D721Med (cell line): ENCODE measurements at regions not wholly inside any gene's neighbourhood (a gene's known extent, or its start where the extent isn't known, plus 50 kb on each side); places are given as distances from the start of the nearest gene placed in this dataset.
"Not testable (repeated sequence)": the region's sequence is repeated elsewhere in the genome, so short reads cannot be mapped to it uniquely, and the experiment has no call there.

ENCODE experiments used
- DNase-seq: peaks from one replicate; pipeline ENCODE4 v3.0.0; 2011; ENCODE audit warnings: low spot score; ENCODE audit not compliant: insufficient read length
- FAIRE-seq: peaks from 2 replicates; lab custom pipeline; 2011; peaks lifted over from hg19 to GRCh38; lab: Jason Lieb, UNC
- TF ChIP-seq, protein P1 (sequence below): IDR thresholded peaks from 2 replicates; pipeline ENCODE4 v1.5.1; 2012; ENCODE audit warnings: mild to moderate bottlenecking, control low read depth; ENCODE audit not compliant: insufficient read depth; ENCODE audit errors: missing control alignments

DNA sequence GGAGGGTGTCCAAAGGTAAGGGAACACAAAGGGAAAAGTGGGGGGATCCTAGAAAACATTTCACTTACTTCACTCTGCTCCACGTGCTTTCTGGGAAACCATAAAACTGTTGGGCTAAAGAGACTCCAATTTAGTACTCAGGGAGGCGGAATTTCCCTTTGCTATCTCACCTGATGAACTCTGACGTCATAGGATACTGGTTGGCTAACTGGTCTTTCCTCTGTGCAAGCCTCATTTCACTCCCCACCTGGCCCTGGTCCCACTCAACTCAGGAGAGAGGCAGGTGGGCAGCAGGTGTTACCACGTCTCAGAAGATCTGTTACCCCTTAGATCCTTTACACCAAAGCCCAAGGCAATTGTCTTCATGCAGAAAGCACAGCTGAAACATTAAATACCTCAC, 51.8 kb upstream of the PMAIP1 start:
- DNase-seq (no peak), FAIRE-seq (no peak)
- TF ChIP-seq, protein P1, sequence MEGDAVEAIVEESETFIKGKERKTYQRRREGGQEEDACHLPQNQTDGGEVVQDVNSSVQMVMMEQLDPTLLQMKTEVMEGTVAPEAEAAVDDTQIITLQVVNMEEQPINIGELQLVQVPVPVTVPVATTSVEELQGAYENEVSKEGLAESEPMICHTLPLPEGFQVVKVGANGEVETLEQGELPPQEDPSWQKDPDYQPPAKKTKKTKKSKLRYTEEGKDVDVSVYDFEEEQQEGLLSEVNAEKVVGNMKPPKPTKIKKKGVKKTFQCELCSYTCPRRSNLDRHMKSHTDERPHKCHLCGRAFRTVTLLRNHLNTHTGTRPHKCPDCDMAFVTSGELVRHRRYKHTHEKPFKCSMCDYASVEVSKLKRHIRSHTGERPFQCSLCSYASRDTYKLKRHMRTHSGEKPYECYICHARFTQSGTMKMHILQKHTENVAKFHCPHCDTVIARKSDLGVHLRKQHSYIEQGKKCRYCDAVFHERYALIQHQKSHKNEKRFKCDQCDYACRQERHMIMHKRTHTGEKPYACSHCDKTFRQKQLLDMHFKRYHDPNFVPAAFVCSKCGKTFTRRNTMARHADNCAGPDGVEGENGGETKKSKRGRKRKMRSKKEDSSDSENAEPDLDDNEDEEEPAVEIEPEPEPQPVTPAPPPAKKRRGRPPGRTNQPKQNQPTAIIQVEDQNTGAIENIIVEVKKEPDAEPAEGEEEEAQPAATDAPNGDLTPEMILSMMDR: no peak

DNA sequence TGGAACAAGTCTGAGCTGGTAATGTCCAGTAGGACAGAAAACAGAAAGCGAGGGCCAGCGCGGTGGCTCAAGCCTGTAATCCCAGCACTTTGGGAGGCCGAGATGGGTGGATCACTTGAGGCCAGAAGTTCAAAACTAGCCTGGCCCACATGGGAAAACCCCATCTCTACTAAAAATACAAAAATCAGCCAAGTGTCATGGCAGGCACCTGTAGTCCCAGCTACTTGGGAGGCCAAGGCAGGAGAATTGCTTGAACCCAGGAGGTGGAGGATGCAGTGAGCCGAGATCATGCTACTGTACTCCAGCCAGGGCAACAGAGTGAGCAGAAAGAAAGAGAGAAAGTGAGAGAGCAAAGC, 52.3 kb upstream of the PMAIP1 start:
- FAIRE-seq: not testable (repeated sequence)

DNA sequence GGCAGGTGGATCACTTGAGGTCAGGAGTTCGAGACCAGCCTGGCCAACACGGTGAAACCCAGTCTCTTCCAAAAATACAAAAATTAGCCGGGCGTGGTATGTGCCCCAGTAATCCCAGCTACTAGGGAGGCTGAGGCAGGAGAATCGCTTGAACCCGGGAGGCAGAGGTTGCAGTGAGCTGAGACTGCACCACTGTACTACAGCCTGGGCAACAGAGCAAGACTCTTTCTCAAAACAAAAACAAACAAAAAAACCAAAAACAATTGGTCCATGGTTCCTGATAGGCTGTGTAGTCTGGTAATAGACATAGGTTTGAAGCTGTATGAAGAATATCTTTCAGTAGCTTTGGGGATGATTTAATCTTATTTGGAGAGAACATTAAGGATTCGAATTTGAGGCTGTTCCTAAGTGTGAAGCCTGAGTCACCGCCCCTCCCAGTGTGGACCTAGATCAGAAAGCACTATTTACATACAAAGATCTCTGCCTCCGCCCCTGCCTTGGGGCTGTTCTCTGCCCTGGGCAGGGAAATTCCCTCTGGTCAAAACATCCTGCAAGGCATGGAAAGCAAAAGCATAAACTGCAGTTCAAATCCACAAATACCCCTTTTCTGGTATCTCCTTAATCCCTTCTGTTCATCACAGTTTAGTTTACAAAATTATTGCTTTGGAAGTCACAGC, 52.8 kb upstream of the PMAIP1 start:
- DNase-seq: no peak
- peak; percentile 51 for FAIRE-seq
- TF ChIP-seq, protein P1: no peak

More for the DNA sequence above, 52.3 kb upstream of the PMAIP1 start:
- DNase-seq: not testable (repeated sequence)

DNA sequence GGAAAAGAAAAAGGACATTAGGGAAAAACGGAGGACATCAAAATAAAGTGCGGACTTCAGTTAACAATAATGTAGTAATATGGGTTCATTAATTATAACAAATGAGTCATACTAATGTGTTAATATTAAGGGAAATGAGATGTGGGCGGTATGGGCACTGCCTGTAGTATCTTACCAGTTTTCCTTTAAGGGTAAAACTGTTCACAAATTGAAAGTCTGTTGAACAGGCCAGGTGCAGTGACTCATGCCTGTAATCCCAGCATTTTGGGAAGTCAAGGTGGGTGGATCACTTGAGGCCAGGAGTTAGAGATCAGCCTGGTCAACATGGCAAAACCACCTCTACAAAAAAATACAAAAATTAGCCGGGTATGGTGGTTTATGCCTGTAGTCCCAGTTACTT, 56.8 kb upstream of the PMAIP1 start:
- FAIRE-seq (peak; percentile 70), DNase-seq (no peak)
- TF ChIP-seq, protein P1: no peak

DNA sequence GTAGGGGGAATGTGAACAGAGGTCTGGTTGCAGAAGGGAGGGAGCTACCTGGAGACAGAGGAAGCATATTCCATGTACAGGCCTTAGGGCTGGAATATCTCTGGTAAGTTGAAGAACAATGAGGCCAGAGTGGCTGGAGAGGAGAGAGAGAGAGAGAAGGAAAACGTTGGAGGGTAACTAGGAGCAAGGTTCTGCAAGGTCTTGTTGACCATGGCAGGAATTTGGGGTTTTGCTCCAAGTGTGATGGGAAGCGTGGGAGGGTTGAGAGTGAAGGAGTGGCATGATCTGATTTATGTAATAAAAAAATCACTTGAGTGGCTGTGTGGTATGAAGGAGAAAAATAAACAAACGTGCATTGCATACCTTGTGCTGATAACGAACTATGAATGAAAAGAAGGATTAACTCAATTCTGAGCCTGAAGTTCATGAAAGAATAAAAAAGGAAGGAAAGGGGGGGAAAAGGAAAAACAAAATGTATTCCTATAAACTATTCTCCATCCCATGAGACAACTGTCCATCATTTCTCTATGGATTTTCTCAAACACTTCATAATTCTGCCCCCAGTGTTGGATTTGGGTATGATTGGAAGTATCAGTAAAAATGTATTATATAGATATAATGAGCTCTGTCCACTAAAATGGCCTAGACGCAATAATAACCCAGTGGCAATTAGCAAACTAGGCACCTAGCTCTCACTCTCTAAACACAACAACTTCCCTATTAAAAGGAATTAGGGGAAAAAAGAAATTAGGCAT, 59.7 kb upstream of the PMAIP1 start:
- TF ChIP-seq, protein P1: no peak
- FAIRE-seq (peak; percentile 96), DNase-seq (no peak)

DNA sequence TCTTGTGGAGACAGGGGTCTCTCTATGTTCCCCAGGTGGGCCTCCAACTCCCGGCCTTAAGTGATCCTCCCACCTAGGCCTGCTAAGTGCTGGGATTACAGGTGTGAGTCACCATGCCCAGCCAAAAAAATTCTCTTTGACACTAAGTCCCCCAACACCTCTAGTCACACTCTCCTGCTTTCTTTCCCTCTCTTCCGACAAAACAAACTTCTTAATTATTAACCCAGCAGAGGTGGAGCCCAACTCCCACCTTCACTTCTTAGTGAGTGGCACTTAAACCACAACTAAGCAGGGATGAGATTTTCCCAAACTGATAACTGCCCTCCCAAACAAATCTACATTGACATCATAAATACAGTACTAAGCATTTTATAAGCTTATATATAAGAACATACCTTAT, 60.5 kb upstream of the PMAIP1 start:
- FAIRE-seq (no peak), DNase-seq (no peak)
- TF ChIP-seq, protein P1: no peak

DNA sequence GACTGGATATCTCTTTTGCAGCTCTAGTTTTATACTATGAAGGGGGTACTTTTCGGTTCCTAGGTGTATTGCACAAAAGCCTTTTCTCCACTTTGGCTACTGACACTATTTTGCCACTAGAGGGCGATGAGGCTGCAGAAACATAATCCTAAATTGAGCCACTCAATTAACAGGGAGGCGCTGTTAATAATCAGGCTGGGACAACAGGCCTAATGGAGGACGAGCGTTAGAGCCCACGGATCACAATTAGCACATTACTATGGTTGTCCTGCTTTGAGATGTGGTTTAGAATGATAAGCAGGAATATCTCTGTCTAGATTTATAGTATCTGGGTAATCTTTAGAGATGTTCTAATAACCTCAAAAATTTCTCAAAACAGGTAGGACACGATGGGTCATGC, 62.2 kb upstream of the PMAIP1 start:
- TF ChIP-seq, protein P1: peak; percentile 94
- FAIRE-seq (peak; percentile 100), DNase-seq (peak; percentile 89)
